Calu3 (cell line): ENCODE measurements at regions not wholly inside any gene's neighbourhood (a gene's known extent, or its start where the extent isn't known, plus 50 kb on each side); places are given as distances from the start of the nearest gene placed in this dataset.
"Not testable (repeated sequence)": the region's sequence is repeated elsewhere in the genome, so short reads cannot be mapped to it uniquely, and the experiment has no call there.

Experiments
- BruUV-seq: library from RNA; stranded (reverse); fragments of 400-500 nt; replicated peaks from 2 replicates; lab custom pipeline; 2021; lab: Mats Ljungman, UMichigan
- CTCF ChIA-PET: fragments of 300-600 bp; sonication (Branson Sonifier 250); formaldehyde crosslinking; loops from one replicate; lab custom pipeline; 2022; ENCODE audit warnings: antibody characterized with exemption; lab: Charles Lee
- DNase-seq: peaks from one replicate; pipeline ENCODE4 v3.0.0; 2022
- H3K27ac Mint-ChIP-seq: one replicate; pipeline ENCODE4 v1.8.0; 2022; ENCODE audit warnings: mixed read lengths; ENCODE audit not compliant: unreplicated experiment
- H3K27me3 Mint-ChIP-seq: one replicate; pipeline ENCODE4 v1.8.0; 2022; ENCODE audit warnings: mixed read lengths; ENCODE audit not compliant: unreplicated experiment
- H3K36me3 Mint-ChIP-seq: one replicate; pipeline ENCODE4 v1.8.0; 2022; ENCODE audit warnings: mild to moderate bottlenecking, moderate library complexity, mixed read lengths; ENCODE audit not compliant: insufficient read depth, unreplicated experiment
- H3K4me1 Mint-ChIP-seq: one replicate; pipeline ENCODE4 v1.8.0; 2022; ENCODE audit warnings: mild to moderate bottlenecking, low read depth, mixed read lengths; ENCODE audit not compliant: unreplicated experiment
- H3K4me3 Mint-ChIP-seq: one replicate; pipeline ENCODE4 v1.8.0; 2022; ENCODE audit warnings: mild to moderate bottlenecking, low read depth, moderate library complexity, mixed read lengths; ENCODE audit not compliant: unreplicated experiment
- H3K9me3 Mint-ChIP-seq: one replicate; pipeline ENCODE4 v1.8.0; 2022; ENCODE audit warnings: low read depth, mixed read lengths; ENCODE audit not compliant: unreplicated experiment
- intact Hi-C: fragments of 100-400 bp; cut with micrococcal nuclease; formaldehyde crosslinking; loops from one replicate; pipeline ENCODE4 v1.10.0; 2022; ENCODE audit not compliant: unreplicated experiment
- TF ChIP-seq, protein P1 (sequence below): fragments of 200-600 bp; IDR thresholded peaks from one replicate; pipeline ENCODE4 v1.8.0; 2022; ENCODE audit warnings: antibody characterized with exemption; ENCODE audit not compliant: unreplicated experiment

DNA sequence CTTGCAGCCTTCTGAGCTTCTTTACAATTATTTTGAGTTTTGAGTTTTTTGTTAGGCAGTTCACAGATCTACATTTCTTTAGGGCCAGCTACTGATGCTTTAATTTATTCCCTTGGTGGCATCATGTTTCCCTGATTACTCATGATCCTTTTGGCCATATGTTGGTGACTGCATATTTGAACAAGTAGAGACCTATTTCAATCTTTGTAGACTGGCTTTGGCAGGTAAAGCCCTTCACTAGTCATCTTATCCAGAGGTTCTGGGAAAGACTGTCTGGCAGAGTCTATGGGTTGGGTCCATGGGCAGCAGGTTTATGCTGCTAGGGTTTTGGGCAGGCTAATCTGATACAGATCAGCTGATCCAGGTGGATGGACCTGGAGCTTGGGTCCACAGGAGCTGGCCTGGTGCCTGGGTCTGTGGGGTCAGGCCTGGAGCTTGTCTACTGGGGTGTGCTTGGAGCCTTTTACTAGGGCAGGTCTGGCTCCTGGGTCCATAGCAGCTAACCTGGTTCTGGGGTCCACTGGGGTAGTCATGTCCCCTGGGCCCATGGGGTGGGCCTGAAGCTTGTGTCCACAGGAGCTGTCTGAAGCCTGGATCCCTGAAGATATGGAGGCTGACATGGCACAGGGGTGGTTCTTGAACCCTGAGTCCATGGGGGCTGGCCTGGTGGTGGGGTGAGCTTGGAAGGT is 72.7 kb downstream of the GPR85 start:
- Mint-ChIP-seq H3K36me3 (no peaks in the 10 kb centered on the region), H3K4me3 (no peak overlapping the region), H3K9me3 (peaks cover 4% of the 10 kb centered on the region), H3K27ac (no peak overlapping the region), H3K27me3 (no peaks in the 10 kb centered on the region), H3K4me1 (no peaks in the 10 kb centered on the region)
- TF ChIP-seq, protein P1, sequence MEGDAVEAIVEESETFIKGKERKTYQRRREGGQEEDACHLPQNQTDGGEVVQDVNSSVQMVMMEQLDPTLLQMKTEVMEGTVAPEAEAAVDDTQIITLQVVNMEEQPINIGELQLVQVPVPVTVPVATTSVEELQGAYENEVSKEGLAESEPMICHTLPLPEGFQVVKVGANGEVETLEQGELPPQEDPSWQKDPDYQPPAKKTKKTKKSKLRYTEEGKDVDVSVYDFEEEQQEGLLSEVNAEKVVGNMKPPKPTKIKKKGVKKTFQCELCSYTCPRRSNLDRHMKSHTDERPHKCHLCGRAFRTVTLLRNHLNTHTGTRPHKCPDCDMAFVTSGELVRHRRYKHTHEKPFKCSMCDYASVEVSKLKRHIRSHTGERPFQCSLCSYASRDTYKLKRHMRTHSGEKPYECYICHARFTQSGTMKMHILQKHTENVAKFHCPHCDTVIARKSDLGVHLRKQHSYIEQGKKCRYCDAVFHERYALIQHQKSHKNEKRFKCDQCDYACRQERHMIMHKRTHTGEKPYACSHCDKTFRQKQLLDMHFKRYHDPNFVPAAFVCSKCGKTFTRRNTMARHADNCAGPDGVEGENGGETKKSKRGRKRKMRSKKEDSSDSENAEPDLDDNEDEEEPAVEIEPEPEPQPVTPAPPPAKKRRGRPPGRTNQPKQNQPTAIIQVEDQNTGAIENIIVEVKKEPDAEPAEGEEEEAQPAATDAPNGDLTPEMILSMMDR = no peak
- intact Hi-C loops = loop anchor here (2.0 to 10.0 kb wide), 3 partner anchors 141 to 685 kb away; no protein-coding TSS in a partner anchor
- BruUV-seq = no TSS peak
- no peak for DNase-seq
- CTCF ChIA-PET = no interaction called here

DNA sequence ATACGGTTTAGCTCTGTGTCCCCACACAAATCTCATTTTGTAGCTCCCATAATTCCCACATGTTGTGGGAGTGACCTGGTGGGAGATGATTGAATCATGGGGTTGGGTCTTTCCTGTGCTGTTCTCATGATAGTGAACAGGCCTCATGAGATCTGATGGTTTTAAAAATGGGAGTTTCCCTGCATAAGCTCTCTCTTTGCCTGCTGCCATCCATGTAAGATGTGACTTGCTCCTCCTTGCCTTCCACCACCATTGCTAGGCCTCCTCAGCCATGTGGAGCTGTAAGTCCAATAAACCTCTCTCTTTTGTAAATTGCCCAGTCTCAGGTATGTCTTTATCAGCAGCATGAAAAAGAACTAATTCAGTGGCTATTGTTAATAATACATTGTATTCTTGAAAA is 73.8 kb downstream of the GPR85 start:
- DNase-seq, H3K4me1 Mint-ChIP-seq, H3K27me3 Mint-ChIP-seq, H3K27ac Mint-ChIP-seq, H3K9me3 Mint-ChIP-seq, BruUV-seq, H3K36me3 Mint-ChIP-seq, H3K4me3 Mint-ChIP-seq, CTCF ChIA-PET: not testable (repeated sequence)
- intact Hi-C loops = loop anchor here (10.0 kb wide), 1 partner anchor 142 kb away; no protein-coding TSS in a partner anchor

DNA sequence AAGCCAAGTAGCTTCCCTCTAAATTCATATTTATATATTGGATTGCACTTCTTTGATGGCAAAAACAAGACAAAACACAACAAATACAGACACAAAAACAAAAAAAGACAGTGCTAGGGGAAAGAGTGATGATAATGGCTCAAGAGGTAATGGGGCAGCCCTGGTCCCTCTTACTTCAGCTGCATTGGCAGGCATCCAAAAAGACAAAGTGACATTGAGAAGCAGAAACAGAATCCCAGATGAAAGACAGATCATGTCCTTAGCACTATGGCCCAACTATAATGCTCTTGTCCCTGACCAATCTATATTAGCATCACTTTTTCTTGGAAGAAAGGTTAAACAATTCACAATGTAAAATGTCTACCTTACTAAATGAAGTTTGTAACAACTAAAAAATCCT is 76.2 kb downstream of the GPR85 start:
- DNase-seq = no peak
- TF ChIP-seq, protein P1 = no peak
- intact Hi-C loops = loop anchor here (10.0 kb wide), 1 partner anchor 144 kb away; no protein-coding TSS in a partner anchor

DNA sequence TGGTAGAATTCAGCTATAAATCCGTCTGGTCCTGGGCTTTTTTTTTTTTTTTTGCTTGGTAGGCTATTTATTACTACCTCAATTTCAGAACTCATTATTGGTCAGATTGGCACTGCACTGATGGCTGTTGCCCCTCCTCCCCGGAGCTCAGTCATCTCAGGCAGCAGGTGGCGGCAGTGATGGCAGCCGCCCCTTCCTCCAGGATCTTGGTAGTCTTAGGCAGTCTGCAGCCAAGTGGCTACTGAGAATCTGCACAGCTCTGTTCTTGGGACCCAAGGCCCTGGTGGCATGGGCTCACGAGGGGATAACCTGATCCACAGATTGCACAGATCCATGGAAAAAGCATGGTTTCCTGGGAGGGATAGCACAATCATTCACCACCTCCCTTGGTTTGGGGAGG is 77.9 kb downstream of the GPR85 start:
- CTCF ChIA-PET = no interaction called here
- Mint-ChIP-seq H3K36me3 (no peaks in the 10 kb centered on the region), H3K27ac (no peak overlapping the region)

More for the DNA sequence above, 76.2 kb downstream of the GPR85 start:
- BruUV-seq = no TSS peak
- CTCF ChIA-PET = no interaction called here
- H3K4me1 Mint-ChIP-seq = no peaks in the 10 kb centered on the region
- peaks cover 8% of the 10 kb centered on the region for H3K9me3 Mint-ChIP-seq
- no peaks in the 10 kb centered on the region for H3K27me3 Mint-ChIP-seq
- no peaks in the 10 kb centered on the region for H3K36me3 Mint-ChIP-seq
- H3K4me3 Mint-ChIP-seq = no peak overlapping the region
- H3K27ac Mint-ChIP-seq = no peak overlapping the region

More for the DNA sequence above, 77.9 kb downstream of the GPR85 start:
- TF ChIP-seq, protein P1 = no peak
- Mint-ChIP-seq H3K9me3 (peaks cover 8% of the 10 kb centered on the region), H3K4me3 (no peak overlapping the region), H3K27me3 (no peaks in the 10 kb centered on the region), H3K4me1 (no peaks in the 10 kb centered on the region)
- no TSS peak for BruUV-seq
- intact Hi-C loops = no loop called here
- DNase-seq = no peak
